NCI-H1105 treated with DMSO at 0.1 percent for 48 hours (cell line): ENCODE measurements at regions not wholly inside any gene's neighbourhood (a gene's known extent, or its start where the extent isn't known, plus 50 kb on each side); places are given as distances from the start of the nearest gene placed in this dataset.
"Not testable (repeated sequence)": the region's sequence is repeated elsewhere in the genome, so short reads cannot be mapped to it uniquely, and the experiment has no call there.

Experiments
- DNase-seq: peaks from one replicate; lab custom pipeline; 2025; lab: John Stamatoyannopoulos, UW

- DNase-seq: no peak
Observed at GRCh38 chr3:184440151-184440550, 60.3 kb downstream of the CHRD start.

- DNase-seq: no peak
Observed at GRCh38 chr3:184441202-184441900, 61.5 kb downstream of the CHRD start.

- no peak for DNase-seq
Observed at GRCh38 chr3:184443364-184443763, 63.5 kb downstream of the CHRD start.

GRCh38 chr3:184443831-184444230 is 64.0 kb downstream of the CHRD start:
- DNase-seq: no peak

GRCh38 chr3:184448321-184449160 is 68.7 kb downstream of the CHRD start:
- no peak for DNase-seq

GRCh38 chr3:184449161-184449515 is 69.3 kb downstream of the CHRD start:
- no peak for DNase-seq

GRCh38 chr3:184450547-184450946 is 70.7 kb downstream of the CHRD start:
- no peak for DNase-seq

GRCh38 chr3:184453296-184453695 is 73.4 kb downstream of the CHRD start:
- no peak for DNase-seq

GRCh38 chr3:184455991-184456390 is 76.1 kb downstream of the CHRD start:
- no peak for DNase-seq

- DNase-seq: no peak
Observed at GRCh38 chr3:184456476-184456875, 76.6 kb downstream of the CHRD start.

GRCh38 chr3:184457329-184457728 is 77.5 kb downstream of the CHRD start:
- DNase-seq: no peak

GRCh38 chr3:184457784-184458377 is 78.0 kb downstream of the CHRD start:
- not testable (repeated sequence) for DNase-seq

GRCh38 chr3:184459355-184459754 is 79.5 kb downstream of the CHRD start:
- no peak for DNase-seq

- no peak for DNase-seq
Observed at GRCh38 chr3:184460276-184460675, 80.4 kb downstream of the CHRD start.

- no peak for DNase-seq
Observed at GRCh38 chr3:184461219-184461618, 81.4 kb downstream of the CHRD start.

GRCh38 chr3:184465883-184466412 is 86.1 kb downstream of the CHRD start:
- DNase-seq: no peak

GRCh38 chr3:184466413-184466960 is 86.6 kb downstream of the CHRD start:
- no peak for DNase-seq

GRCh38 chr3:184467171-184467570 is 87.3 kb downstream of the CHRD start:
- no peak for DNase-seq

- no peak for DNase-seq
Observed at GRCh38 chr3:184470551-184470950, 90.7 kb downstream of the CHRD start.

GRCh38 chr3:184471439-184471838 is 90.1 kb upstream of the EPHB3 start:
- no peak for DNase-seq

GRCh38 chr3:184472723-184473428 is 88.7 kb upstream of the EPHB3 start:
- DNase-seq: no peak

- no peak for DNase-seq
Observed at GRCh38 chr3:184474897-184475296, 86.7 kb upstream of the EPHB3 start.
